Cardiac muscle cell (in vitro differentiated cells and primary cell): ENCODE measurements at regions not wholly inside any gene's neighbourhood (a gene's known extent, or its start where the extent isn't known, plus 50 kb on each side); places are given as distances from the start of the nearest gene placed in this dataset.

ENCODE experiments used
- DNase-seq, 2 donors: peaks; one replicate each; pipeline versions ENCODE4 v3.0.0 to v3.0.0-alpha.2; 2010 to 2017; ENCODE audit warnings: low read depth in 1 of 2, low spot score in 1 of 2
- H3K27ac ChIP-seq: fragments of 200-600 bp; sonication (generic); 2 replicates; pipeline ENCODE4 v1.5.1; 2016
- H3K27me3 ChIP-seq: fragments of 200-600 bp; sonication (generic); 2 replicates; pipeline ENCODE4 v1.6.0; 2016; ENCODE audit warnings: control low read depth
- H3K36me3 ChIP-seq: fragments of 200-600 bp; sonication (generic); 2 replicates; pipeline ENCODE4 v1.5.1; 2016; ENCODE audit warnings: control low read depth
- H3K4me1 ChIP-seq: fragments of 200-600 bp; sonication (generic); 2 replicates; pipeline ENCODE4 v1.8.1; 2017; ENCODE audit warnings: low read depth, mild to moderate bottlenecking, mixed run types
- H3K4me3 ChIP-seq: fragments of 200-600 bp; sonication (generic); 2 replicates; pipeline ENCODE4 v1.5.1; 2016; ENCODE audit warnings: mild to moderate bottlenecking
- H3K9me3 ChIP-seq: fragments of 200-600 bp; sonication (generic); 2 replicates; pipeline ENCODE4 v1.5.1; 2017; ENCODE audit warnings: low read depth, mild to moderate bottlenecking, control low read depth
- CTCF ChIP-seq: IDR thresholded peaks from 2 replicates; pipeline ENCODE4 v1.5.1; 2012; ENCODE audit warnings: low read depth, mild to moderate bottlenecking, low read length

DNA sequence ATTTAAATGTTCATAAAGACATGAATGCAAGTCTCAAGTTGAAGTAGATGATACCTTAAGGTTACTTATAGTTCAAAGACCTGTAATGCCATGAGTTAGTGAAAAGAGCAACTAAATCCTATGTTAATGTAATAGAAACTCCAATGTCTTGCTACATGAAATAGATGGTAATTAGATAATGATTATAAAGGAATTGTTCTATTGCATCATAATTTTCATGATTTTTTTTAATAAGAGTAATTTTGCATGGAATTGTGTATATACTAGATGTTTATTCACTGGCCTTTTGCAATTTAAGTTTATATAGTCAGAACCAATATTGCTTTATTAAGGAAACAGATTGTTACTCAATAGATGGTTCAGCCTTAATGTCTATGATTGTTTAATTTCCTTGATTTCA is 115.5 kb upstream of the SYT10 start:
- TF ChIP-seq CTCF = no peak
- Histone ChIP-seq H3K9me3 (no peaks in the 10 kb centered on the region), H3K36me3 (no peaks in the 10 kb centered on the region), H3K4me3 (no peak overlapping the region), H3K27ac (no peak overlapping the region), H3K4me1 (no peaks in the 10 kb centered on the region), H3K27me3 (no peaks in the 10 kb centered on the region)
- DNase-seq = no peak

DNA sequence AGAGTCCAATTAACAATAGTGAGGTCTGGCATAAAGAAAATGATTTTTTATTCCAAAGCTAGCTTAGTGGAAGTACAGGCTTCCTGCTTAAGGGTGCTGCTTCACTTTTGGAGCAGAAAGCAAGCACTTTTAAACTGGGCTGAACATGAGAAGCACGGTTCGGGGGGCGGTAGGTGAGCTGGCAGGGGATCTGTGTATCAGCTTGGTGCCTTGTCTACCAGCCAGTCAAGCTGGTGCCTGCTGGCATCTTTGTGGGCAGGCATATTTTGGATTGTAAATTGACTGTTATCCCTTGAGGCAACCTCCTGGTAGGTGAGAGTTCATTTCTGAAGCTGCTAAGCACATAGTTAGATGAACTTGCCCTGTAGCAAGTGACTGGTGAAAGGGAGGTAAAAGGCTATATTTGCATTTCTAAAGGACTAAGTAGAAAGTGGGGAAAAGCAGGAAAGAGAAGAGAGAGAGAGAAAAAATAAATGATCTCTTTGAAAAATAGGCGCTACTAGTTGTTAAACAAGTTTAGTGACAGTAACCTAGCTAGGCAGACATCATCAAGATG is 121.1 kb upstream of the SYT10 start:
- Histone ChIP-seq H3K9me3 (no peaks in the 10 kb centered on the region), H3K4me1 (no peaks in the 10 kb centered on the region), H3K36me3 (no peaks in the 10 kb centered on the region), H3K27me3 (no peaks in the 10 kb centered on the region), H3K27ac (no peak overlapping the region), H3K4me3 (no peak overlapping the region)
- TF ChIP-seq CTCF = no peak
- no peak for DNase-seq

DNA sequence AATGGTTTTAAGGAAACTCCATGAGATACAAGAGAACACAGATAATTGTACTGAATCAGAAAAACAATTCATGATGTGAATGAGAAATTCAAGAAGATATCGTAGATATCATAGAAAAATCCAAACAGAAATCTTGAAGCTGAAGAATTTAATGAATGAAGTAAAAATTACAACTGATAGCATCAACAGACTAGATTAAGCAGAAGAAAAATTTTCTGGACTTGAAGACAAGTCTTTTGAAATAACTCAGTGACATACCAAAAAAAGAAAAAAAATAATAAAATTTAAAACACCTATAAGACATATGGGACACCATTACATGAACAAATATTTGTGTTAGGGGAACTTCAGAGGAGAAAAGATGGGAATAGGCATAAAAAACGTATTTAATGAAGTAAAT is 122.8 kb upstream of the SYT10 start:
- Histone ChIP-seq H3K4me3 (no peak overlapping the region), H3K9me3 (no peaks in the 10 kb centered on the region), H3K4me1 (no peaks in the 10 kb centered on the region), H3K27ac (no peak overlapping the region), H3K36me3 (no peaks in the 10 kb centered on the region), H3K27me3 (no peaks in the 10 kb centered on the region)
- DNase-seq = no peak
- no peak for TF ChIP-seq CTCF

DNA sequence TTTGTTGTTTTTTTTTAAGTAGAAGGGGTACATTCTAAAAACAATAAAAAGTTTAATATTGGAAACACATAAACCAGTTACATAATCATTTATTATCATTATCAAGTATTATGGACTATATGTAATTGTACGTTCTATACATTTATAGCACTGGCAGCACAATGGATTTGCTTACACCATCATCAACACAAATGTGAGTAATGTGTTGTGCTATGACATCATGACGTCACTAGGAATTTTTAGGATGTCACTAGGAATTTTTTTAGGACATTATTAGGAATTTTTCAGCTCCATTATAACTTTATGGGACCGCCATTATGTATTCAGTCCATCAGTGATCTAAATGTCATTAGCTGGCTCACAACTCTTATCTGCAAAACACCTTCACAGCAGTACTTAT is 126.8 kb upstream of the SYT10 start:
- TF ChIP-seq CTCF = no peak
- H3K4me1 ChIP-seq = no peaks in the 10 kb centered on the region
- no peak for DNase-seq

GRCh38 chr12:33575346-33575745 is 135.7 kb upstream of the SYT10 start:
- H3K4me3 ChIP-seq = no peak overlapping the region
- no peak overlapping the region for H3K27ac ChIP-seq
- no peaks in the 10 kb centered on the region for H3K36me3 ChIP-seq
- H3K27me3 ChIP-seq = no peaks in the 10 kb centered on the region
- H3K4me1 ChIP-seq = no peaks in the 10 kb centered on the region
- no peak for DNase-seq
- H3K9me3 ChIP-seq = no peaks in the 10 kb centered on the region
- TF ChIP-seq CTCF = no peak

More for the DNA sequence above, 126.8 kb upstream of the SYT10 start:
- no peaks in the 10 kb centered on the region for H3K27me3 ChIP-seq
- no peaks in the 10 kb centered on the region for H3K9me3 ChIP-seq
- H3K36me3 ChIP-seq = no peaks in the 10 kb centered on the region
- H3K27ac ChIP-seq = no peak overlapping the region
- no peak overlapping the region for H3K4me3 ChIP-seq
